ENCODE measurements at regions not wholly inside any gene's neighbourhood (a gene's known extent, or its start where the extent isn't known, plus 50 kb on each side); places are given as distances from the start of the nearest gene placed in this dataset.

- Histone ChIP-seq H3K9ac (no peak overlapping the region), H3K27me3 (peaks cover 0 to 21% (median 0%) of the 10 kb centered on the region in 11 experiments; a peak in 5 of 22 replicates), H3K27ac (no peak overlapping the region), H3K4me1 (peaks cover 10 to 50% (median 21%) of the 10 kb centered on the region in 10 experiments; a peak in 19 of 20 replicates), H3K4me3 (no peak overlapping the region), H3K4me2 (no peak overlapping the region), H4K20me1 (peaks cover 0 to 8% (median 0%) of the 10 kb centered on the region in 11 experiments; a peak in 1 of 22 replicates), H3K9me3 (replicated peaks in 1 of 11) (no peaks in the 10 kb centered on the region), H3K36me3 (no peaks in the 10 kb centered on the region)
- no peak for TF ChIP-seq Cebpa-rat (IDR thresholded peaks at IDR 0.05)
Measured at GRCh38 chr16:13554643-13555042, 365.3 kb upstream of the ERCC4 start.

GRCh38 chr16:13557418-13557817 is 362.5 kb upstream of the ERCC4 start:
- no peak overlapping the region for H3K27ac ChIP-seq
- H4K20me1 ChIP-seq: 0 out of 22 replicates have a peak, but pooled peaks cover 0 to 6% (median 0%) of the 10 kb centered on the region in 11 experiments
- H3K9ac ChIP-seq: no peak overlapping the region
- no peak overlapping the region for H3K4me2 ChIP-seq
- H3K4me3 ChIP-seq: no peak overlapping the region
- TF ChIP-seq Cebpa-rat (IDR thresholded peaks at IDR 0.05): no peak
- peaks cover 0 to 14% (median 0%) of the 10 kb centered on the region in 11 experiments; a peak in 3 of 22 replicates for H3K27me3 ChIP-seq
- no peaks in the 10 kb centered on the region for H3K9me3 ChIP-seq (replicated peaks in 1 of 11)
- peaks cover 6 to 22% (median 16%) of the 10 kb centered on the region in 10 experiments; a peak in 19 of 20 replicates for H3K4me1 ChIP-seq
- no peaks in the 10 kb centered on the region for H3K36me3 ChIP-seq

GRCh38 chr16:13558752-13559151 is 361.2 kb upstream of the ERCC4 start:
- no peaks in the 10 kb centered on the region for H3K36me3 ChIP-seq
- peaks cover 0 to 10% (median 0%) of the 10 kb centered on the region in 11 experiments; a peak in 3 of 22 replicates for H3K27me3 ChIP-seq
- no peaks in the 10 kb centered on the region for H3K9me3 ChIP-seq (replicated peaks in 1 of 11)
- TF ChIP-seq Cebpa-rat (IDR thresholded peaks at IDR 0.05): no peak
- no peak overlapping the region for H3K9ac ChIP-seq
- no peak overlapping the region for H3K4me2 ChIP-seq
- peaks cover 0 to 9% (median 2%) of the 10 kb centered on the region in 10 experiments; a peak in 6 of 20 replicates for H3K4me1 ChIP-seq
- H3K4me3 ChIP-seq: no peak overlapping the region
- no peaks in the 10 kb centered on the region for H4K20me1 ChIP-seq
- H3K27ac ChIP-seq: no peak overlapping the region

- TF ChIP-seq Cebpa-rat (IDR thresholded peaks at IDR 0.05): no peak
- Histone ChIP-seq H4K20me1 (no peaks in the 10 kb centered on the region), H3K9me3 (replicated peaks in 1 of 11) (no peaks in the 10 kb centered on the region), H3K27me3 (peaks cover 0 to 8% (median 0%) of the 10 kb centered on the region in 11 experiments; a peak in 3 of 22 replicates), H3K4me2 (no peak overlapping the region), H3K36me3 (no peaks in the 10 kb centered on the region), H3K27ac (no peak overlapping the region), H3K4me1 (peaks cover 0 to 6% (median 0%) of the 10 kb centered on the region in 10 experiments; a peak in 1 of 20 replicates), H3K4me3 (no peak overlapping the region), H3K9ac (no peak overlapping the region)
Measured at GRCh38 chr16:13559624-13560023, 360.3 kb upstream of the ERCC4 start.

GRCh38 chr16:13560151-13560550 is 359.8 kb upstream of the ERCC4 start:
- Histone ChIP-seq H3K27me3 (peaks cover 0 to 5% (median 0%) of the 10 kb centered on the region in 11 experiments; a peak in 3 of 22 replicates), H3K36me3 (no peaks in the 10 kb centered on the region), H3K9me3 (replicated peaks in 1 of 11) (no peaks in the 10 kb centered on the region), H3K4me2 (no peak overlapping the region), H3K9ac (no peak overlapping the region), H3K27ac (no peak overlapping the region), H3K4me1 (peaks cover 0 to 6% (median 0%) of the 10 kb centered on the region in 10 experiments; a peak in 1 of 20 replicates), H4K20me1 (no peaks in the 10 kb centered on the region), H3K4me3 (no peak overlapping the region)
- no peak for TF ChIP-seq Cebpa-rat (IDR thresholded peaks at IDR 0.05)

- H3K27me3 ChIP-seq: no peaks in the 10 kb centered on the region
- no peak overlapping the region for H3K9ac ChIP-seq
- no peaks in the 10 kb centered on the region for H4K20me1 ChIP-seq
- no peak overlapping the region for H3K27ac ChIP-seq
- TF ChIP-seq Cebpa-rat (IDR thresholded peaks at IDR 0.05): no peak
- no peak overlapping the region for H3K4me2 ChIP-seq
- no peaks in the 10 kb centered on the region for H3K4me1 ChIP-seq
- H3K36me3 ChIP-seq: no peaks in the 10 kb centered on the region
- H3K4me3 ChIP-seq: no peak overlapping the region
- H3K9me3 ChIP-seq (replicated peaks in 1 of 11): no peaks in the 10 kb centered on the region
Measured at GRCh38 chr16:13561291-13562070, 358.5 kb upstream of the ERCC4 start.

- no peak overlapping the region for H3K4me3 ChIP-seq
- H3K27ac ChIP-seq: no peak overlapping the region
- no peaks in the 10 kb centered on the region for H3K36me3 ChIP-seq
- H4K20me1 ChIP-seq: no peaks in the 10 kb centered on the region
- H3K4me2 ChIP-seq: no peak overlapping the region
- H3K9me3 ChIP-seq (replicated peaks in 1 of 11): no peaks in the 10 kb centered on the region
- H3K9ac ChIP-seq: no peak overlapping the region
- H3K27me3 ChIP-seq: no peaks in the 10 kb centered on the region
- no peaks in the 10 kb centered on the region for H3K4me1 ChIP-seq
- TF ChIP-seq Cebpa-rat (IDR thresholded peaks at IDR 0.05): no peak
Measured at GRCh38 chr16:13568803-13569202, 351.2 kb upstream of the ERCC4 start.

GRCh38 chr16:13569986-13570385 is 350.0 kb upstream of the ERCC4 start:
- Histone ChIP-seq H3K36me3 (no peaks in the 10 kb centered on the region), H3K4me2 (no peak overlapping the region), H3K27ac (no peak overlapping the region), H3K4me1 (no peaks in the 10 kb centered on the region), H3K9me3 (replicated peaks in 1 of 11) (no peaks in the 10 kb centered on the region), H4K20me1 (no peaks in the 10 kb centered on the region), H3K9ac (no peak overlapping the region), H3K4me3 (no peak overlapping the region), H3K27me3 (no peaks in the 10 kb centered on the region)
- no peak for TF ChIP-seq Cebpa-rat (IDR thresholded peaks at IDR 0.05)

GRCh38 chr16:13571036-13571435 is 348.9 kb upstream of the ERCC4 start:
- H3K9ac ChIP-seq: no peak overlapping the region
- no peak for TF ChIP-seq Cebpa-rat (IDR thresholded peaks at IDR 0.05)
- H3K27ac ChIP-seq: no peak overlapping the region
- H3K27me3 ChIP-seq: no peaks in the 10 kb centered on the region
- H3K4me2 ChIP-seq: no peak overlapping the region
- H3K4me1 ChIP-seq: no peaks in the 10 kb centered on the region
- no peaks in the 10 kb centered on the region for H4K20me1 ChIP-seq
- peaks cover 0 to 3% (median 2%) of the 10 kb centered on the region in 11 experiments; a peak in 6 of 22 replicates for H3K9me3 ChIP-seq (replicated peaks in 1 of 11)
- no peak overlapping the region for H3K4me3 ChIP-seq
- H3K36me3 ChIP-seq: no peaks in the 10 kb centered on the region

All from BLaER1 treated with 17β-estradiol and CSF1 and Interleukin-3, amounts not matched to agents 10 nM and 100 nM (cell line).